Stimulated activated naive CD8-positive, alpha-beta T cell treated with anti-CD3 and anti-CD28 coated beads, Interleukin-15, amount 100 ng/mL, for 72 hours (primary cell): ENCODE measurements at regions not wholly inside any gene's neighbourhood (a gene's known extent, or its start where the extent isn't known, plus 50 kb on each side); places are given as distances from the start of the nearest gene placed in this dataset.
"Not testable (repeated sequence)": the region's sequence is repeated elsewhere in the genome, so short reads cannot be mapped to it uniquely, and the experiment has no call there.

Experiments used
- ATAC-seq: fragments of 150-1000 bp; cut with Tn5 transposase; 2 replicates; pipeline ENCODE4 v1.10.0; 2021; ENCODE audit warnings: mild to moderate bottlenecking, moderate library complexity
- DNase-seq, 2 donors: peaks; one replicate each; pipeline ENCODE4 v3.0.0; 2021 to 2022
- H3K27ac Mint-ChIP-seq, 2 donors: one replicate each; pipeline ENCODE4 v1.8.0; 2022; ENCODE audit warnings: mild to moderate bottlenecking in 2 of 2, mixed read lengths in 2 of 2, moderate library complexity in 2 of 2
- H3K27me3 Mint-ChIP-seq: one replicate; pipeline ENCODE4 v1.8.0; 2022; ENCODE audit warnings: mixed read lengths
- H3K4me1 Mint-ChIP-seq: one replicate; pipeline ENCODE4 v1.8.0; 2022; ENCODE audit warnings: mild to moderate bottlenecking, mixed read lengths
- H3K4me3 Mint-ChIP-seq, 2 donors: one replicate each; pipeline ENCODE4 v1.8.0; 2022; ENCODE audit warnings: mild to moderate bottlenecking in 2 of 2, mixed read lengths in 2 of 2, moderate library complexity in 1 of 2
- H3K9me3 Mint-ChIP-seq, 2 donors: one replicate each; pipeline ENCODE4 v1.8.0; 2022; ENCODE audit warnings: mixed read lengths in 2 of 2

DNA sequence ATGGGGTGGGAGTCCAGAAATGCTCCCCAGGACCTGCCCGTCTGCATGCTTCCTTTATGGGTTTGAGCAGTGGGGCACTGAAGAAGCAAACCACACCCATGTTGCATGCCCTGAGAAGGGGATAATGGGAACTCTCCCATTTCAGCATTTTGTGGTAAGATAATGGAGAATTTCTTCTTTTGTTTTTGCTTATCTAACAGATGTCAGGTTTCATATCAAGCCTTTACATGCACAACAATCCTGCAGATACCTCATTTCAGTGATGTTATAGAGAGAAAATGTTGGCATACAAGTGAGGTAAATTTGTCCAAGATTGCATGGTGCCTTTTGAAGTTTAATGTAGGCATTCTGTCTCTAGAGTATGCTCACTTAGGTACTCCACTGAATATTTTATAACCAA, 177.0 kb downstream of the ALX1 start:
- Mint-ChIP-seq H3K27ac (no peak overlapping the region), H3K4me1 (no peaks in the 10 kb centered on the region), H3K4me3 (no peak overlapping the region), H3K27me3 (no peaks in the 10 kb centered on the region), H3K9me3 (no peaks in the 10 kb centered on the region)
- DNase-seq (no peak), ATAC-seq (no peak)

DNA sequence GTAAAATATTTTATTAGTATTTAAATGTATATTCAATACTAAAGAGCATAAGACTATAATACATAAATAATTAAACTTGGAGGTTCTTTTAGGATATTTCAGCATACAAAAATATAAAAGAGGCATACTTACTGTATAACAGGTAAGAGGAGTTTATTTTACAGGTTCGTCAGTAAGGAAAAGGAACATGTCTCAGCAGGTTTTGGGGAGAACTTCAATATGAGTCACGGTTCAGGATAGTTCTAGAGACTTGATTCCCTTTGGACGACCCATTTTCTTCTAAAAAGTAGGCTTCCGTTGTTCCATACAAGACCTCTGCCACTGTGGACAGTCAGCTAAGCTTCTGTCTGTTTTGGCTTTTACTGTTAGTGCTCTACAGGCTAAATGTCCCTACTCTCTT, 181.1 kb downstream of the ALX1 start:
- H3K27me3 Mint-ChIP-seq: no peaks in the 10 kb centered on the region
- H3K4me3 Mint-ChIP-seq: no peak overlapping the region
- ATAC-seq (no peak), DNase-seq (no peak)
- no peaks in the 10 kb centered on the region for H3K9me3 Mint-ChIP-seq
- H3K4me1 Mint-ChIP-seq: no peaks in the 10 kb centered on the region
- H3K27ac Mint-ChIP-seq: no peak overlapping the region

DNA sequence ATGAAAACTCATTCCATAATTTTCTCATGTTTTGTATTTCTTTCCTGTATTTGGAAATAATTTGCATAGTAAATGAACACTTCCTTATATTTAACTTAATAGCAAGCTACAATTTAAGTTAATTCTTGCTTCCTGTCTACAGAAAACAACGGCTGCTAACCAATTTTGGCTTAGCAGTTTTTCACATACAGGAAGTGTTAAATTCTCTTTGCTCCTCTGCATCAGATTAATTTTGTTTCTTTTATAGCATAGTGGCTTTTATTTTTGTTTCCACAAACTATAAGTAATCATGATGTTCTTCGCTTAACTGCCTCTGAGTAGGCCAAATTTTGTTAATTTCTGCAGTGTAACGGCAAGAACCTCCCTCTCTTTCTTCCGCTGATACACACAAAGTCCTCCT, 182.9 kb downstream of the ALX1 start:
- H3K4me3 Mint-ChIP-seq: no peak overlapping the region
- H3K4me1 Mint-ChIP-seq: no peaks in the 10 kb centered on the region
- no peaks in the 10 kb centered on the region for H3K27me3 Mint-ChIP-seq
- ATAC-seq (no peak), DNase-seq (no peak)
- H3K9me3 Mint-ChIP-seq: no peaks in the 10 kb centered on the region
- H3K27ac Mint-ChIP-seq: peak overlapping the region in 1 of 2 donors; percentile 33

DNA sequence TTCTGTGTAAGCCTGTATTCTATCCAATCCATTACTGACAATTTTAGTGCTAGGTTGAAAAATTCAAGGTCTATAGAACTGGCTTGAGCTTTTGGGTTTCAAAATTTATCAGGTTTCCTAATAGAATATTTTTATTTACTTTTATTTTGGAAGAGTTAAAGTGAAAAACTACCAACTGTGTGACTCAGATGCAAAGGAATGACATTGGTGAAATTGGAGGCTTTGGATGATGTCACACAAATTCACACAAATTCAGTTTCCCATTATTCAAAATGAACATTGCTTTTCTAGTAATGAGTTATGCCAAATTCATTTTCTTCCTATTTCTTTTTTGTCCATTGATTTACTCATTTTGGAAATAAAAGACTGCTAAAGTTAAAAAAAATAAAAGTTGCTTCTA, 186.9 kb downstream of the ALX1 start:
- Mint-ChIP-seq H3K9me3 (peaks cover 0 to 4% of the 10 kb centered on the region in 2 donors), H3K4me3 (no peak overlapping the region), H3K27ac (no peak overlapping the region), H3K4me1 (peaks cover 16% of the 10 kb centered on the region), H3K27me3 (peaks cover 7% of the 10 kb centered on the region)
- DNase-seq: no peak
- ATAC-seq: no peak

DNA sequence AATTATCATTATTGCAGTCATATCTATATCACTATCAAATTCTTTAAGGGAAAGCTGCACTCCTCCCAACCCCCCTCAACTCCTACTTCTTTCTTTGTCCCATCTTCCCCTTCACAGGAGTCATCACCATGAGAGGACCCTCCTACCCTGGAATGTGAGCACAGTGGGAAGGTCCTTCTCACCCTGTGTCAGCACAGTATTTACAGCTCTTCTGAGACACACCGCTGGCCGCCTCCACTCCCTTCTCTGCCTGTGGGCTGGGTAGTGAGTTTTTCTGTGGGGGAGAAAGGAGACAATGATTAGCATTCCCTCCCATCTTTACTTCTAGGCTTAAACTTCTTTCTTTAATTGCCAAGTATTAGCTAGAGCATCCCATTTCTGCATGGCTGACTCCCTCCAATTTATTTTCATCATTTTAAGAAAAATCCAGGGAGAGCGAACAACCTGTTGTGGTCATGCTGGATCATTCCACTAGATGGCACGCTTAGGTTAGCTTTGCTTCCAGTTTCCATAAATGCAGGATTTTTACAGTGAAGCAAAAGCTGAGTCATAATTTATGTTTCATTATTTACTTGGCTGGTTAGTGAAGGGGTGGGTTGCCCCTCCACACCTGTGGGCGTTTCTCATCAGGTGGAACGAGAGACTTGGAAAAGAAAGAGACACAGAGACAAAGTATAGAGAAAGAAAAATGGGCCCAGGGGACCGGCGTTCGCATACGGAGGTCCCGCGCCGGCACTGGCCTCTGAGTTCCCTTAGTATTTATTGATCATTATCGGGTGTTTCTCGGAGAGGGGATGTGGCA, 188.5 kb downstream of the ALX1 start:
- H3K4me1 Mint-ChIP-seq: peaks cover 16% of the 10 kb centered on the region
- peak; percentile 71 for ATAC-seq

DNA sequence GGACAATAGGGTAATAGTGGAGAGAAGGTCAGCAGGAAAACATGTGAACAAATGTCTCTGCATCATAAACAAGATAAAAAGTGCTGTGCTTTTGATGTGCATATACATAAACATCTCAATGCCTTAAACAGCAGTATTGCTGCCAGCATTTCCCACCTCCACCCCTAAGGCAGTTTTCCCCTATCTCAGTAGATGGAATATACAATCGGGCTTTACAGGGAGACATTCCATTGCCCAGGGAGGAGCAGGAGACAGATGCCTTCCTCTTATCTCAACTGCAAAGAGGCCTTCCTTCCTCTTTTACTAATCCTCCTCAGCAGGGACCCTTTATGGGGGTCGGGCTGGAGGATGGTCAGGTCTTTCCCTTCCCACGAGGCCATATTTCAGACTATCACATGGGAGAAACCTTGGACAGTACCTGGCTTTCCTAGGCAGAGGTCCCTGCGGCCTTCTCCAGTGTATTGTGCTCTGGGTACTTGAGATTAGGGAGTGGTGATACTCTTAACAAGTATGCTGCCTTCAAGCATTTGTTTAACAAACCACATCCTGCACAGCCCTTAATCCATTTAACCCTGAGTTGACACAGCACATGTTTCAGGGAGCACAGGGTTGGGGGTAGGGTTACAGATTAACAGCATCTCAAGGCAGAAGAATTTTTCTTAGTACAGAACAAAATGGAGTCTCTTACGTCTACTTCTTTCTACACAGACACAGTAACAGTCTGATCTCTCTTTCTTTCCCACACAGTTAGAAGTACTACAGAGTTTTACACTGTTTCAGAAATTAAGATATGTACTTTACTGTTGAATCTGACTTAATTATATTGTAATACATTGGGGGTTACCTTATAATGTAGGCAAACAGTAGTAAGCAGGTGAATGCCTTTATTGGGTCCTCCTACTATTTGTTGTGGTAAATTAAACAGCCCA, 189.4 kb downstream of the ALX1 start:
- not testable (repeated sequence) for ATAC-seq, H3K9me3 Mint-ChIP-seq, DNase-seq, H3K27me3 Mint-ChIP-seq
- H3K27ac Mint-ChIP-seq: peak overlapping the region in 1 of 2 donors; percentile 87
- peaks cover 16% of the 10 kb centered on the region for H3K4me1 Mint-ChIP-seq
- H3K4me3 Mint-ChIP-seq: peak overlapping the region; percentile 79 to 80

More for the DNA sequence above, 188.5 kb downstream of the ALX1 start:
- H3K27me3 Mint-ChIP-seq: peaks cover 7% of the 10 kb centered on the region
- peak overlapping the region; percentile 81 to 87 for H3K27ac Mint-ChIP-seq
- H3K4me3 Mint-ChIP-seq: peak overlapping the region; percentile 79 to 80
- peaks cover 0 to 4% of the 10 kb centered on the region in 2 donors for H3K9me3 Mint-ChIP-seq
- DNase-seq: peak; percentile 24 to 25

- H3K27ac Mint-ChIP-seq, DNase-seq, H3K27me3 Mint-ChIP-seq, H3K4me1 Mint-ChIP-seq, ATAC-seq, H3K9me3 Mint-ChIP-seq, H3K4me3 Mint-ChIP-seq: not testable (repeated sequence)
Measured at GRCh38 chr12:85475277-85475676, 195.3 kb downstream of the ALX1 start.

DNA sequence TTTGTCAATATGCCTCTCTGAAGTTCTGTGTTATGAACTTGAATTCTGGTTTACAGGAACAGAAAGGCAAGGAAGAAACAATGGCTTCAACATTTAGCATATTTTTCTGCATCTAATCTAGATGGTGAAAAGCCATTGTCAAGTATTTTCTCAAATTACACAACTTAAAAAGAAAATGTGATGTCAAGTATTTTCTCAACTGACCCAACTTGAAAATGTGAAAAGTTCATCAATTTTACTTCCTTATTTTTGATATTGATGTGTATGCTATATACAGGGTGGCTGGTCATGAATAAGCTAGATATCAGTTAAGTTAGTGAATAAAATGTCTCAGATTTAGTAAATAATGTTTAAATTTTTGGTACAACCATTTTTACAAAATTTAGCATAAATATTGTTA, 196.7 kb downstream of the ALX1 start:
- no peak for DNase-seq
- H3K27me3 Mint-ChIP-seq: no peaks in the 10 kb centered on the region
- no peaks in the 10 kb centered on the region for H3K9me3 Mint-ChIP-seq
- no peak overlapping the region for H3K4me3 Mint-ChIP-seq
- ATAC-seq: no peak
- no peaks in the 10 kb centered on the region for H3K4me1 Mint-ChIP-seq
- no peak overlapping the region for H3K27ac Mint-ChIP-seq

GRCh38 chr12:85484387-85484786, 204.4 kb downstream of the ALX1 start:
- no peak for ATAC-seq
- no peak overlapping the region for H3K27ac Mint-ChIP-seq
- H3K9me3 Mint-ChIP-seq: no peaks in the 10 kb centered on the region
- H3K4me3 Mint-ChIP-seq: no peak overlapping the region
- H3K27me3 Mint-ChIP-seq: no peaks in the 10 kb centered on the region
- no peak for DNase-seq
- H3K4me1 Mint-ChIP-seq: no peaks in the 10 kb centered on the region

DNA sequence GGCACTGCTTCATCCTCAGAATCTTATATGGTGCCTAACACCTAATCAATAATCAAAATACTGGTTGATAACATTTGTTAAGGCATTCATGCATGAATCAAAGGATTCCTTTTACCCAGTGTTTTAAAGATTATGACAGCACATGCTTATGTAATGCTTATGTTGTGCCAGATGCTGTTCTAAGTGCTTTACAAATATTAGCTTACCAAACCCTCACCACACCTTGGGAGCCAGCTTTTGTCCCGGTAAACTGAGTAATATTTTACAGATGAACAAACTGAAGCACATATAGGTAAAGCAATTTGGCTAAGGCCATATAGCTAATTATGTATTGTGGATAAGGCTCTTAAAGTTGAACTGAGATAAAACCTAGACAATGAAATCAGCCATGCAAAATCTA, 209.2 kb downstream of the ALX1 start:
- ATAC-seq: no peak
- H3K9me3 Mint-ChIP-seq: peaks cover 5 to 8% of the 10 kb centered on the region in 2 donors
- H3K27me3 Mint-ChIP-seq: no peaks in the 10 kb centered on the region
- H3K27ac Mint-ChIP-seq: no peak overlapping the region
- H3K4me3 Mint-ChIP-seq: no peak overlapping the region
- no peak for DNase-seq
- H3K4me1 Mint-ChIP-seq: no peaks in the 10 kb centered on the region

- no peaks in the 10 kb centered on the region for H3K27me3 Mint-ChIP-seq
- DNase-seq (no peak), ATAC-seq (no peak)
- peaks cover 0 to 7% of the 10 kb centered on the region in 2 donors for H3K9me3 Mint-ChIP-seq
- no peak overlapping the region for H3K27ac Mint-ChIP-seq
- H3K4me3 Mint-ChIP-seq: no peak overlapping the region
- H3K4me1 Mint-ChIP-seq: no peaks in the 10 kb centered on the region
Measured at GRCh38 chr12:85504164-85504563, 224.1 kb downstream of the ALX1 start.

GRCh38 chr12:85504624-85505023, 224.6 kb downstream of the ALX1 start:
- no peak for DNase-seq
- Mint-ChIP-seq H3K27ac (no peak overlapping the region), H3K4me3 (no peak overlapping the region), H3K4me1 (no peaks in the 10 kb centered on the region), H3K27me3 (no peaks in the 10 kb centered on the region), H3K9me3 (peaks cover 0 to 7% of the 10 kb centered on the region in 2 donors)
- no peak for ATAC-seq

- ATAC-seq (no peak), DNase-seq (no peak)
- Mint-ChIP-seq H3K27ac (no peak overlapping the region), H3K4me1 (no peaks in the 10 kb centered on the region), H3K9me3 (peaks cover 0 to 7% of the 10 kb centered on the region in 2 donors), H3K27me3 (no peaks in the 10 kb centered on the region), H3K4me3 (no peak overlapping the region)
Measured at GRCh38 chr12:85507456-85507855, 227.4 kb downstream of the ALX1 start.

DNA sequence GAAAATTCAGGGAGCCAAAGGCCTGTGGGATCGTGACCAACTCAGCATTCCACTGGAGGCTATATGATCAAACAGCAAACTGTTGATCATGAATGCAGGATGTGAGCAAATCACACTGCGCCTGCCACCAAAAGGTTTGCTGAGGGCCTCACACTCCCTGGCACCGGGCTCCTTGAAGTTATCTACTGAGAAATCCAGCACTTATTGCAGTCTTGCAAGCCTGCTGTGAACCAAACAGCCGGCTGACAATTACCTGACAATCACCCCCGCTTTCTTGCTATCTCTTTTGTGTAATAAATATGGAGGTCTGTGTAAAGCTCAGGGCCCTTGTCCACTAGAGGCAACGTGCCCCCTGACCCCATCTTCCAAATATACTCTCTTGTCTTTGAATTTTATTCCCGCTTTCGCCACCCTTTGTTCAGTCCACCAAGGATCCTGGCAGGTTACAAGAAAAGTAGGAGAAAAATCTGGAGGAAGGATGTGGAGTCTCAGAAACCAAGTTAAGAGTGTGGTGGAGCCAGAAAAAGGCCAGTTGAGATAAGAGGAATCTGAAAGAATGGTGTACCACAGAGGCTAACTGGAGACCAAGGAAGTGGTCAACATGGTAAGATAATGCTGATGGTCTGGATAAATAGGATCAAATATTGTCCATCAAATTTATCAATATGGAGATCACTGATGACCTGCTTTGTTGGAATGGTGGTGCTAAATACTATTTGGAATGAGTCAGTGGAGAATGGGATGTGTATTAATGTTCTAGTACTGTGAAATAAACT, 229.2 kb downstream of the ALX1 start:
- Mint-ChIP-seq H3K4me3 (no peak overlapping the region), H3K27ac (peak overlapping the region in 1 of 2 donors; percentile 43), H3K4me1 (no peaks in the 10 kb centered on the region), H3K27me3 (no peaks in the 10 kb centered on the region), H3K9me3 (peaks cover 0 to 7% of the 10 kb centered on the region in 2 donors)
- no peak for DNase-seq
- ATAC-seq: no peak

GRCh38 chr12:85509857-85510256, 229.8 kb downstream of the ALX1 start:
- no peak for DNase-seq
- Mint-ChIP-seq H3K4me3 (no peak overlapping the region), H3K4me1 (no peaks in the 10 kb centered on the region), H3K27me3 (no peaks in the 10 kb centered on the region), H3K27ac (no peak overlapping the region), H3K9me3 (peaks cover 0 to 7% of the 10 kb centered on the region in 2 donors)
- no peak for ATAC-seq
